GM12864 (cell line): ENCODE measurements at regions not wholly inside any gene's neighbourhood (a gene's known extent, or its start where the extent isn't known, plus 50 kb on each side); places are given as distances from the start of the nearest gene placed in this dataset.

Source experiments
- DNase-seq: peaks from one replicate; pipeline ENCODE4 v3.0.0-alpha.2; 2011; ENCODE audit warnings: low read depth
- H3K4me3 ChIP-seq: 2 replicates; pipeline ENCODE4 v1.5.1; 2011; ENCODE audit warnings: mild to moderate bottlenecking, low read depth, low read length, control low read depth
- TF ChIP-seq, protein P1 (sequence below): IDR thresholded peaks from 2 replicates; pipeline ENCODE4 v1.5.1; 2011; ENCODE audit warnings: low read depth, mild to moderate bottlenecking, moderate library complexity, low read length, control low read depth, inconsistent platforms; ENCODE audit errors: missing control alignments

DNA sequence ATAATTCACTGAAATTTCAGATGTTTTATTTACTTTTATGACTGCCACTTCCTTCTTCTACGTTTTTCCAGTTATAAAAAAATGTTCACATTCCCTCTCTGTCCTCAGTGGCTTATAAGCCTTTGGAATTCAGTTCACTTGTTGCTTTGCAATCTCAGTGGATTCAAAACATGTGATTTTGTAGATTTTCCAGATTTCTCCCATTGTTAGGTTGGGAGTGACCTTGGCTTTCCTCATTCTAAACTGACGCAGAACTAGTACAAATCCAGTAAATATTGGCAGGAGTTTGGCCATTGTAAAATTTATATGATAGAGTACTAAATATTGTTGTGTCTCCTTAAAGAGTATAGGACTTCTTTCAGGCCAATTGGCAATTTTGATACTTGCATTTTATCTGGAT, 812.3 kb upstream of the ROBO1 start:
- TF ChIP-seq, protein P1, sequence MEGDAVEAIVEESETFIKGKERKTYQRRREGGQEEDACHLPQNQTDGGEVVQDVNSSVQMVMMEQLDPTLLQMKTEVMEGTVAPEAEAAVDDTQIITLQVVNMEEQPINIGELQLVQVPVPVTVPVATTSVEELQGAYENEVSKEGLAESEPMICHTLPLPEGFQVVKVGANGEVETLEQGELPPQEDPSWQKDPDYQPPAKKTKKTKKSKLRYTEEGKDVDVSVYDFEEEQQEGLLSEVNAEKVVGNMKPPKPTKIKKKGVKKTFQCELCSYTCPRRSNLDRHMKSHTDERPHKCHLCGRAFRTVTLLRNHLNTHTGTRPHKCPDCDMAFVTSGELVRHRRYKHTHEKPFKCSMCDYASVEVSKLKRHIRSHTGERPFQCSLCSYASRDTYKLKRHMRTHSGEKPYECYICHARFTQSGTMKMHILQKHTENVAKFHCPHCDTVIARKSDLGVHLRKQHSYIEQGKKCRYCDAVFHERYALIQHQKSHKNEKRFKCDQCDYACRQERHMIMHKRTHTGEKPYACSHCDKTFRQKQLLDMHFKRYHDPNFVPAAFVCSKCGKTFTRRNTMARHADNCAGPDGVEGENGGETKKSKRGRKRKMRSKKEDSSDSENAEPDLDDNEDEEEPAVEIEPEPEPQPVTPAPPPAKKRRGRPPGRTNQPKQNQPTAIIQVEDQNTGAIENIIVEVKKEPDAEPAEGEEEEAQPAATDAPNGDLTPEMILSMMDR = no peak
- H3K4me3 ChIP-seq = no peak overlapping the region

DNA sequence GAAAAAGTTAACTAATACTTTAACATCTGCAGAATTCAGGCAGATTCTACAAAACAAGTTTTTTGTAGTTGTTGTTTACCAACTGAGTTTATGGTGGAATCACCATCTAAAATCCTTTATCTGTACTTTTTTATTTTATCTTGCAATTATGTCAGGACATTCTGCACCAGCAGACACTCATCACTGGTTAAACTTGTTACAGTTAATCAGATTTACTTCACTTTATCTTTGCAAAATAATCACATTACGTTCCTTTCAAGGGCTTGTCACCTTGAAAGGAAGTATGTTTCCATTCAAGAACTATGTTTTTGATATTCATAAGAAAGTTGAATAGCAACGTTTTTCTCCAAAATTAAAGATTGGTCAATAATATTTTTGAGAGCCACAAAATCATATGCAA, 796.6 kb upstream of the ROBO1 start:
- TF ChIP-seq, protein P1 = no peak
- no peak for DNase-seq
- H3K4me3 ChIP-seq = no peak overlapping the region

More for the DNA sequence above, 812.3 kb upstream of the ROBO1 start:
- DNase-seq = no peak

DNA sequence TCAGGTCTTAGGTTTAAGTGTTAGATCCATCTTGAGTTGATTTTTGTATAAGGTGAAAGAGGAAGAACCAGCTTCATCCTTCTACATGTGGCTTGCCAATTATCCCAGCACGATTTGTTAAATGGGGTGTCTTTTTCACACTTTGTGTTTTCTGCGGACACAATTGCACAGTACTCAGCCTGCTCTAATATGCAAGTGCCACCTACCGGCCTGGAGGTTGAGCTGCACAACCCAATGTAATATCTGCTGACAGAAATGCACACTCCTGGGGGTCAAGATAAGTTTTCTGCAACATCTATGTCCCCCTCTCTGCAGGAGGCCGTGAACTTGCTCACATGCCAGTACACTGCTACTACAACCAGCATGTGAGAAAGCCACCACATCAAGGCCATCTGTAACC, 791.9 kb upstream of the ROBO1 start:
- no peak for DNase-seq
- H3K4me3 ChIP-seq = no peak overlapping the region
- TF ChIP-seq, protein P1 = peak; percentile 2

DNA sequence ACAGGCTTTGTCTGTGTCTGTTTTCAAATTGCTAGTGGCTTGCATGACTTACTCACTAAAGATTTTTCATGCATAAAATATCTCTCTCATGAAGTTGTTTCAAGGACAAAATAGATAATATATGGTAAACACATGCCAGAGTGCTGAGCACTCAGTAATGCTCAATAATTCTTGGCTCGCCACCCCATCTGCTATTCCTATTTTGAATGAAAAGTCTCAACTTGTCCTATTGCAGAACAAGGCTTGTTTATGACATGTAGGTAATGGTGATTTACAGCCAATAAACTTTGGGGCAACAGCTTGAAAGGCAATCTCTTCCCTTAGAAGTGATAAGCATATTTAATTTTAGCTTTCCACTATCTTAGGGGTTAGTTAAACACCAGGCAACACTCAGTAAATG, 789.0 kb upstream of the ROBO1 start:
- TF ChIP-seq, protein P1 = no peak
- no peak overlapping the region for H3K4me3 ChIP-seq
- DNase-seq = no peak

DNA sequence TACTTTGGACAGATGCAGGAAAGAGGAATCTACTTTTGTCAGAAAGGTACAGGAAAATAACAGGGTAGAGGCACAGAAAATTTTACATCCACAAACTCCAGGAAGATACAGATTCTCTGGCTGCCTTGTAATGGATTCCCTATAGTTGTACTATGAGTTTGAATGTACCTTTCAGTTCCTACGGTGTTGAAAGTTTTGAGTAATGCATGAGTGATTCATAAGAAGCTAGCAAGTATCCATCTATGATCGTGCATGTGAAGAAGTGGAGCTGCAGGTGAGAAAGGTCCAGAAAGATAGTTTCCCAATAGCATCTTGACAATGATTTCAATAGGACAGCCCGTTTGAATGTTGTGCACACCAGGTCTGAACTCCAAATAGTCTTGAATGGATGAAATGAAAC, 786.5 kb upstream of the ROBO1 start:
- no peak for DNase-seq
- TF ChIP-seq, protein P1 = no peak
- H3K4me3 ChIP-seq = no peak overlapping the region

DNA sequence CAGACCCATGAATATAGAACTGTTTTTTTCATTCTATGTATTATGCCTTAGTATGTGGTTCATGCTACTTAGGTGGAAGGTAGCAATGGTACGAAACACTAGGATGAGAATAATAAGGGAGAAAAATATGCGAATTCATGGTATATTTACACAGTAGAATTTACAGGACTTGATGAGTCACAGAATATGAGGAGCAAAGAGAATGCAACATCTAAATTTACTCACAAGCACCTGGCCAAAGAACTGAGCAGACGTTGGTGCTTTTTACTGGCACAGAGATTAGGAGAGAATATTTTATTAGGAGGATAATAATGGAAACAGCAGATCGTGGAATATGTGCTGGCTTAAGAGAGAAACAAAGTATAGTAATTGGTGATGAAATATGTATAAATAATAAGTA, 785.4 kb upstream of the ROBO1 start:
- TF ChIP-seq, protein P1 = no peak
- H3K4me3 ChIP-seq = no peak overlapping the region
- DNase-seq = no peak

DNA sequence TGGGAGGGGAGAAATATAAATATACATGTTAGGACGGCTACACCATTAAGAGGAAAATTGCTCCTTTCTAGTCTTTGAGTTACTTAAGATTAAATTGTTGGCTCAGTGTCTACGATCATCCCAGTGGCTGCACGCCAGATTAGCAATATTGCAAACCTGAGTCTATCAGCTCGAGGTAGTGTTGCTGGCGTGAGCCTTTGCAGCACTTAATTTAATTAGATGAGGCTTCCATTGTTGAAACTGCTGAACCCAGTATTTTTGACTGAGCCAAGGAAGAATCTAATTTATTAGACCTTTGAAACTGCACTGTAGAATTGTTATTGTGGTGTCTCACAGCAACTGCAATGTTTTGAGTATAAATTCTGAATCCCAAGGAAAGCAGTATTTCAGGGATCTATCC, 782.4 kb upstream of the ROBO1 start:
- no peak overlapping the region for H3K4me3 ChIP-seq
- DNase-seq = no peak
- TF ChIP-seq, protein P1 = no peak
